Osteoblast (primary cell): ENCODE measurements at regions not wholly inside any gene's neighbourhood (a gene's known extent, or its start where the extent isn't known, plus 50 kb on each side); places are given as distances from the start of the nearest gene placed in this dataset.

Experiments used
- DNase-seq: peaks from one replicate; pipeline ENCODE4 v3.0.0; 2011; ENCODE audit warnings: low spot score, mixed read lengths; ENCODE audit not compliant: insufficient read length; ENCODE audit errors: missing footprints
- H2AFZ ChIP-seq: 2 replicates; pipeline ENCODE4 v1.6.0; 2011; ENCODE audit warnings: mild to moderate bottlenecking, low read length
- H3K27ac ChIP-seq: 2 replicates; pipeline ENCODE4 v1.5.1; 2011; ENCODE audit warnings: mild to moderate bottlenecking, low read depth, low read length, moderate library complexity
- H3K27me3 ChIP-seq: 2 replicates; pipeline ENCODE4 v1.6.0; 2012; ENCODE audit warnings: mild to moderate bottlenecking, control low read depth, inconsistent platforms, low read length, moderate library complexity; ENCODE audit not compliant: insufficient read depth
- H3K36me3 ChIP-seq: 2 replicates; pipeline ENCODE4 v1.5.1; 2011; ENCODE audit warnings: mild to moderate bottlenecking, low read length, control low read depth, moderate library complexity; ENCODE audit not compliant: insufficient read depth
- H3K4me1 ChIP-seq: 2 replicates; pipeline ENCODE4 v1.5.1; 2011; ENCODE audit warnings: mild to moderate bottlenecking, low read length, control low read depth, moderate library complexity; ENCODE audit not compliant: insufficient read depth
- H3K4me2 ChIP-seq: 2 replicates; pipeline ENCODE4 v1.6.0; 2011; ENCODE audit warnings: mild to moderate bottlenecking, low read length; ENCODE audit not compliant: insufficient read depth
- H3K4me3 ChIP-seq: fragments of 200-600 bp; sonication (generic); 3 replicates; pipeline ENCODE4 v1.5.1; 2012; ENCODE audit warnings: mild to moderate bottlenecking, low read length, inconsistent platforms; ENCODE audit not compliant: insufficient read depth
- H3K79me2 ChIP-seq: 2 replicates; pipeline ENCODE4 v1.6.0; 2012; ENCODE audit warnings: mild to moderate bottlenecking, low read length, control low read depth, inconsistent platforms; ENCODE audit not compliant: insufficient read depth
- H3K9me3 ChIP-seq: 2 replicates; pipeline ENCODE4 v1.5.1; 2011; ENCODE audit warnings: low read depth, low read length, control low read depth
- H4K20me1 ChIP-seq: 2 replicates; pipeline ENCODE4 v1.6.0; 2012; ENCODE audit warnings: mild to moderate bottlenecking, low read length, control low read depth; ENCODE audit not compliant: insufficient read depth
- TF ChIP-seq, protein P1 (sequence below): IDR thresholded peaks from 2 replicates; pipeline ENCODE4 v1.5.1; 2011; ENCODE audit warnings: mild to moderate bottlenecking, low read depth, low read length, moderate library complexity; ENCODE audit errors: extremely low read depth

DNA sequence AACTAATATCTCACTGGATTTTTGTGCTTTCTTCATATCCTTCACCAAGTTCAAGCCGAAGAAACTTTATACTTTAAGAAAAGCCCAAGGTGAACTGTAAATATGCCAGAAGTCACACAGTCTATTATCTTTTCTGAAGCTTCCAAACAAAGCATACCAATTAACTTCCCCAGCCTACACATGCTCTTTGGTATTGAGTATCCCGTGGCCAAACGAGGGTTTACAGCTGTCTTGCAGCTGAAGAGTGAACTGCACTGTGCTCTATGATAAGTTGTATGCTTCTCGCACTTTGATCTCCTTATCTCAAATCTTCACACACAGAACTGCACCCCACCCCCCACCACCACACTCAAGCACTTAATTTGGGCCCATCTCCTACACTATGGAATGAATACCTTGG, 215.6 kb upstream of the VEPH1 start:
- Histone ChIP-seq H2AFZ (no peak overlapping the region), H3K4me2 (no peak overlapping the region), H3K27ac (no peak overlapping the region), H3K79me2 (no peaks in the 10 kb centered on the region), H3K4me1 (no peaks in the 10 kb centered on the region), H3K4me3 (no peak overlapping the region), H3K36me3 (no peaks in the 10 kb centered on the region), H3K27me3 (no peaks in the 10 kb centered on the region), H3K9me3 (no peaks in the 10 kb centered on the region), H4K20me1 (no peaks in the 10 kb centered on the region)
- DNase-seq = no peak
- TF ChIP-seq, protein P1, sequence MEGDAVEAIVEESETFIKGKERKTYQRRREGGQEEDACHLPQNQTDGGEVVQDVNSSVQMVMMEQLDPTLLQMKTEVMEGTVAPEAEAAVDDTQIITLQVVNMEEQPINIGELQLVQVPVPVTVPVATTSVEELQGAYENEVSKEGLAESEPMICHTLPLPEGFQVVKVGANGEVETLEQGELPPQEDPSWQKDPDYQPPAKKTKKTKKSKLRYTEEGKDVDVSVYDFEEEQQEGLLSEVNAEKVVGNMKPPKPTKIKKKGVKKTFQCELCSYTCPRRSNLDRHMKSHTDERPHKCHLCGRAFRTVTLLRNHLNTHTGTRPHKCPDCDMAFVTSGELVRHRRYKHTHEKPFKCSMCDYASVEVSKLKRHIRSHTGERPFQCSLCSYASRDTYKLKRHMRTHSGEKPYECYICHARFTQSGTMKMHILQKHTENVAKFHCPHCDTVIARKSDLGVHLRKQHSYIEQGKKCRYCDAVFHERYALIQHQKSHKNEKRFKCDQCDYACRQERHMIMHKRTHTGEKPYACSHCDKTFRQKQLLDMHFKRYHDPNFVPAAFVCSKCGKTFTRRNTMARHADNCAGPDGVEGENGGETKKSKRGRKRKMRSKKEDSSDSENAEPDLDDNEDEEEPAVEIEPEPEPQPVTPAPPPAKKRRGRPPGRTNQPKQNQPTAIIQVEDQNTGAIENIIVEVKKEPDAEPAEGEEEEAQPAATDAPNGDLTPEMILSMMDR = no peak

DNA sequence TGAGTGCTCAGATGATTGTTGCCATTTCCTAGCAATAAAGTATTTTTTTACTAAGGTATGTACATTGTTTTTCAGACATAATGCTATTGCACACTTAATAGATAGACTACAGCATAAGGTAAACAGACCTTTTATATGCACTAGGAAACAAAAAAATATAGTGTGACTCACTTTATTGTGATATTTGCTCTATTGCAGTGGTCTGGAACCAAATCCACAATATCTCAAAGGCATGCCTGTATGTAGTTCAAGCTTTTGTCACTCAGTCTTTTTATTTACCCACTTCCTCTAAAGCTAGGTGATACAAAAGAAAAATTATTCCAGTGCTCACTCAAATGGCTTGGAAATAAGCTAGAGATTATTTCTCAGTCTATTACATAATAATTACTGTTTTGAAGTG, 209.9 kb upstream of the VEPH1 start:
- H3K4me2 ChIP-seq = no peak overlapping the region
- DNase-seq = no peak
- TF ChIP-seq, protein P1 = no peak
- H4K20me1 ChIP-seq = no peaks in the 10 kb centered on the region
- no peak overlapping the region for H3K4me3 ChIP-seq
- no peaks in the 10 kb centered on the region for H3K36me3 ChIP-seq
- no peak overlapping the region for H3K27ac ChIP-seq
- no peaks in the 10 kb centered on the region for H3K4me1 ChIP-seq
- H3K27me3 ChIP-seq = no peaks in the 10 kb centered on the region
- no peak overlapping the region for H2AFZ ChIP-seq
- H3K79me2 ChIP-seq = no peaks in the 10 kb centered on the region
- no peaks in the 10 kb centered on the region for H3K9me3 ChIP-seq

DNA sequence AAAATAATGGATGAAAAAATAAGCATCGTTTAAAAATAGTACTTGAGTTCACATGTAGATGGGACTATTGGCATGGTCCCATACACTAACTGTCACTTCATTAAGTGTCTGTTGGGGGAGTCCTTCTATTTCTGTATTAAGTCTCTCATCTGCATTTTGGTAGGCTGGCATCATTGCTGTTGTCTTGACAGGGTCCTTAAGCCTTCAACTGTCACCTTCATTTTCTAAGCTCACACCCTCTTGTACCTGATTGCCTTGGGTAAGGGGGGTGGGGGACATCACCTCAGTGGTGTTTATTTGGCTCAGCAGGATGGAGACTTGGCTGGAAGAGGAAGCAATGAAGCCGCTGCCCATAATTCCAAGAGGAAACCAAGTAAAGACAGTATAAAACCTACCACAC, 202.0 kb upstream of the VEPH1 start:
- no peaks in the 10 kb centered on the region for H3K9me3 ChIP-seq
- H2AFZ ChIP-seq = no peak overlapping the region
- DNase-seq = no peak
- no peak overlapping the region for H3K4me3 ChIP-seq
- H3K27ac ChIP-seq = no peak overlapping the region
- no peaks in the 10 kb centered on the region for H3K36me3 ChIP-seq
- H3K27me3 ChIP-seq = peaks cover 4% of the 10 kb centered on the region
- TF ChIP-seq, protein P1 = no peak
- H4K20me1 ChIP-seq = no peaks in the 10 kb centered on the region
- no peaks in the 10 kb centered on the region for H3K79me2 ChIP-seq
- H3K4me2 ChIP-seq = no peak overlapping the region
- H3K4me1 ChIP-seq = no peaks in the 10 kb centered on the region

DNA sequence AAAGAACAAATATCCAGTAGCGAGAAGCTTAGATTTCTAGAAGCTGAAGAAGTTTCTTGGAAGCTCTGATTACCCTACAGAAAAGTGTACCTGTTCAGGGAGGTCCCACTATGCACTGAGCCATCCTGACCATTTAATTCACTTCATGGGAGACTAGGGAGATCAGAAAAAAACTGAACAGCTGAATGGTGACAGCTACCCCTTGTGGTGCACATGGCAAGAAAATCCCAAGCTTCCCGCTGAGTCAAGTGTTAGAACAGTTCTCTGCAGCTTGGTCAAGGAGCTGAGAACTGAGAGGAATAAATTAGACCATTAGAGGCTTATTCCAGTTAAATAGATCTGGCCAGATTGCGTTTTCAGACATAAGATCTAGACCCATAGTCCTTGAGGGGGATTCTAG, 197.2 kb upstream of the VEPH1 start:
- Histone ChIP-seq H3K79me2 (no peaks in the 10 kb centered on the region), H3K36me3 (no peaks in the 10 kb centered on the region), H3K4me2 (no peak overlapping the region), H3K27me3 (peaks cover 4% of the 10 kb centered on the region), H3K4me3 (no peak overlapping the region), H3K27ac (no peak overlapping the region), H3K4me1 (no peaks in the 10 kb centered on the region), H4K20me1 (no peaks in the 10 kb centered on the region), H2AFZ (no peak overlapping the region), H3K9me3 (no peaks in the 10 kb centered on the region)
- DNase-seq = no peak
- TF ChIP-seq, protein P1 = peak; percentile 32
